B cell (primary cell): ENCODE measurements at regions not wholly inside any gene's neighbourhood (a gene's known extent, or its start where the extent isn't known, plus 50 kb on each side); places are given as distances from the start of the nearest gene placed in this dataset.

Source experiments
- EZH2 ChIP-seq: IDR thresholded peaks from 2 replicates; pipeline ENCODE4 v1.6.1; 2012; ENCODE audit warnings: borderline replicate concordance, low read depth, mild to moderate bottlenecking, moderate library complexity, low read length; ENCODE audit not compliant: insufficient read depth, poor library complexity, severe bottlenecking
- TF ChIP-seq, protein P1 (sequence below): fragments of 200-600 bp; IDR thresholded peaks from one replicate; pipeline ENCODE4 v1.8.0; 2022; ENCODE audit warnings: antibody characterized with exemption, mild to moderate bottlenecking

DNA sequence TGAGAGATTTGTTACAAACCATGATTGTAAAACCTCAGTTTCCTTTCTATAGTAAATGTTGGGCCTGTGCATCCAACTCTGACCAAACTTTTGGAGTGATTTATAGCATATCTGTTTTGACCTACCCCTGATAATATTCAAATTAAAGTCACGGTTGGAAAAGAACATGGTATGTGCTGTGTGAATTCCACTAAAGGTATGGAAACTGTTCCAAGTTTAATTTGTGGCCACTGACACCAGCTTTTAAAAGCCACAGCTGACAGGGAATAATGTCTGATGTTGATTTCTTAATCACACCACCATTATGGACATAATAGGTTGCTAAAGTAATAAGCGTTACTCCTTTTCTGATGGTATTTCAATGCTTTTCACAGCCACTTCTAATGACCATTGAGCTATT lies 1215.9 kb downstream of the CDH8 start:
- TF ChIP-seq, protein P1, sequence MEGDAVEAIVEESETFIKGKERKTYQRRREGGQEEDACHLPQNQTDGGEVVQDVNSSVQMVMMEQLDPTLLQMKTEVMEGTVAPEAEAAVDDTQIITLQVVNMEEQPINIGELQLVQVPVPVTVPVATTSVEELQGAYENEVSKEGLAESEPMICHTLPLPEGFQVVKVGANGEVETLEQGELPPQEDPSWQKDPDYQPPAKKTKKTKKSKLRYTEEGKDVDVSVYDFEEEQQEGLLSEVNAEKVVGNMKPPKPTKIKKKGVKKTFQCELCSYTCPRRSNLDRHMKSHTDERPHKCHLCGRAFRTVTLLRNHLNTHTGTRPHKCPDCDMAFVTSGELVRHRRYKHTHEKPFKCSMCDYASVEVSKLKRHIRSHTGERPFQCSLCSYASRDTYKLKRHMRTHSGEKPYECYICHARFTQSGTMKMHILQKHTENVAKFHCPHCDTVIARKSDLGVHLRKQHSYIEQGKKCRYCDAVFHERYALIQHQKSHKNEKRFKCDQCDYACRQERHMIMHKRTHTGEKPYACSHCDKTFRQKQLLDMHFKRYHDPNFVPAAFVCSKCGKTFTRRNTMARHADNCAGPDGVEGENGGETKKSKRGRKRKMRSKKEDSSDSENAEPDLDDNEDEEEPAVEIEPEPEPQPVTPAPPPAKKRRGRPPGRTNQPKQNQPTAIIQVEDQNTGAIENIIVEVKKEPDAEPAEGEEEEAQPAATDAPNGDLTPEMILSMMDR: no peak
- no peak for TF ChIP-seq EZH2
